ENCODE measurements at regions not wholly inside any gene's neighbourhood (a gene's known extent, or its start where the extent isn't known, plus 50 kb on each side); places are given as distances from the start of the nearest gene placed in this dataset.
A peak's percentile ranks its signal among the peaks of the same experiment; 100 is the strongest.

DNA sequence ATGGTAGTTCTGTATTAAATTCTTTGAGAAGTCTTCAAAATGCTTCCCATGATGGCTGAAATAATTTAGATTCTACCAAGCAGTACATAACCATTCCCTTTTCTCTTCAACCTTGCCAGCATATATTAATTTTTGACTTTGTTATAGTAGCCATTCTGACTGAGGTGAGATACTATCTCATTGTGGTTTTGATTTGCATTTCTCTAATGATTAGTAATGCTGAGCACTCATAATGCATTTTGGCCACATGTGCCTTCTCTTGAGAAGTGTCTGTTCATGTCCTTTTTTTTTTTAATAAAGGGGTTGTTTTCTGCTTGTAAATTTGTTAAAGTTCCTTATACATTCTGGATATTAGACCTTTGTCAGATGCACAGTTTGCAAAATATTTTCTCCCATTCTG is 173.9 kb downstream of the CALCRL start:
- no peak for DNase-seq

- DNase-seq: no peak
These were observed 175.8 kb downstream of the CALCRL start for GRCh38 chr2:187272255-187272654.

DNA sequence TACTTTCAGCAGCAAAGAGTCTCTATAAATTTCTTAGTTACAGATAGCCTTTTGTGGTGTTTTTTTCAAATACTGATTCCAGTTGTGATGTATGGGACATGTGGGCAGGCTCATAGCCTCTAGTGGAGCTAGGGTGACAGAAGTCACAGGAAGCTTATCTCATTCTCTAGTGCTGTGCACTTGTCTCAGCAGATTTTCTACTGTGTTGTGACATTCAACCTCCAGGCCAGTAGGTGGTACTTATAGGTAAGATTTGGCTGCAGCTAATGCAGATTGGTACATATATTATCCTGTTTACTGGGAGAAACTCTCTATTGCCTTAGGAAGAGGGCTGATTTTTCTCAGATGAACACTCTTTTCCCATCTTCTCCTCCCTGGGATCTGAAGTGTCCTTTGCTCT is 176.2 kb downstream of the CALCRL start:
- DNase-seq: no peak

DNA sequence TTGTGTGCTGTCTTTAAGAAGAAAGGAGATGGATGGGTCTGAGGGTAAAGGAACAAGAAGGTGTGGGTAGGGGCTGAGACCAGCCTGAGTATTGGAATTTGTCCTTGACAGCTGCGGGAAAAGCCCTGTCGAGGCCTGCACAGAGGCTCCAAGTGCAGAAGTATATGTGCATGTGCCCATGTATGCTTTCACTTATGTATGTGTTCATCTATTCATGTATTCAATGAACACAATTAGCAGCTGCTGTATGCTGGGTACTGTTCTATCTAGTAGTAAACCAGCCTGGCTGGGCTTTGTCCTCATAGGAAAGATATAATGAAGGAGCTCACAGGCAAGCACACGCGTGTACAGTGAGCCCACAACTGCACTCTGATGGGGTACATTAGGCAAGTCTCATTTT is 181.4 kb downstream of the CALCRL start:
- no peak for DNase-seq

GRCh38 chr2:187266147-187266546 is 181.9 kb downstream of the CALCRL start:
- DNase-seq: no peak

DNA sequence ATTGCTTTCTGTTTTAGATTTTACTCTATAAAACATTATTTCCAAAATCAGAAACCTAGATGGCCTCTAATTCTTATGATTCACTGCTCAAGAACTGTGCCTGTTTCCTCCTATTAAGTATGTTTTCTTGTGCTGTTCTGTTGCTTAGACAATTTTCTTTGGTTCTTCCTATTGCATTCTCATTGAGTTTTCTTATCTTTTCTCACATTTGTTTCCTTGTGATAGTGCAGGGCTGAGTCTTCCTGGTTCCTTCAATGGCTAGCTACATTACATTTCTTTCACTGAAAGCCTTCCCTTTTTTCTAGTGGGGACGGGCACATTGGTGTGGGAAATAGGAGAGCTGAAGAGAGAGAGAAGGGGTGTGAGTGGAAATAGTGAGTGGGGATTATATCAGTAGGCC is 183.4 kb downstream of the CALCRL start:
- DNase-seq: no peak

- no peak for DNase-seq
These were observed 184.1 kb downstream of the CALCRL start for GRCh38 chr2:187263675-187264560.

GRCh38 chr2:187261705-187262104 is 186.3 kb downstream of the CALCRL start:
- no peak for DNase-seq

- DNase-seq: no peak
These were observed 196.0 kb downstream of the CALCRL start for GRCh38 chr2:187252063-187252462.

GRCh38 chr2:187250137-187250536 is 197.9 kb downstream of the CALCRL start:
- DNase-seq: no peak

- no peak for DNase-seq
These were observed 214.2 kb downstream of the CALCRL start for GRCh38 chr2:187233811-187234210.

DNA sequence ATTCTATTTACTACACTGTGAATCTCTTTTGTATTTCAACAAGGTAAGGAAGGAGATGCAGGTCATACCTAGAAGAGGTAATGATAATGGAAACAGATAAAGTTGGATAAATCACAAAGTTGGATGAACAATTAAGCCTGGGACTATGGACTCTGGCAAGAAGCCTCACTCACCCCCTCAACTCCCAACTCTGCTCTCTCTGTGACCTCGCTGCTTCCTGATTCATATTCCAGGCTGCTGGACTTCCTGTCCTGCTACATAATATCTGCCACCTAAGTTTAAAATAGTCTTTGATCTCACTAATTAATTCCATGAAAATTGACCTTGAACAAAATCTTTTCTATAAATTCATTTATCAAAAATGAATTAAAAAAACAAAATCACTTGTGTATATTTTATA is 215.3 kb downstream of the CALCRL start:
- DNase-seq: no peak

DNA sequence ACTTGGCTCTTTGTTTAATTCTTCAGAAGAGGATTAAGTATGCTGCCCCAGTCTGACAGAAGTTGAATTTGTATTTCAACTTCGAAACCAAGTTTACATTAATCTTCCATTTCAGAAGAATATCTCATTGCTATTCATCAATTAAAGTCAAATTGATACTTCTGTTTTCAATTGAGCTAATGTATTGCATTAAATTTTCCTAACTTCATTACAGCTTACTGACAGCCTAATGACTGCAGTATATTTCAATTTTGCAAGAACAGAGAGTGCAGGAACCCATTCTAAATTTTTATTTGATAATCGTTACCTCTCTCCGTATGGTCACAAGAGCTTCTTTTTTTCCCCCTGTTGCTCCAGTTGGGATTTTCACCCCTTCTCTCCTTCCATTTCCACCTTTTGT is 218.0 kb downstream of the CALCRL start:
- no peak for DNase-seq

- no peak for DNase-seq
These were observed 219.1 kb downstream of the CALCRL start for GRCh38 chr2:187228986-187229385.

DNA sequence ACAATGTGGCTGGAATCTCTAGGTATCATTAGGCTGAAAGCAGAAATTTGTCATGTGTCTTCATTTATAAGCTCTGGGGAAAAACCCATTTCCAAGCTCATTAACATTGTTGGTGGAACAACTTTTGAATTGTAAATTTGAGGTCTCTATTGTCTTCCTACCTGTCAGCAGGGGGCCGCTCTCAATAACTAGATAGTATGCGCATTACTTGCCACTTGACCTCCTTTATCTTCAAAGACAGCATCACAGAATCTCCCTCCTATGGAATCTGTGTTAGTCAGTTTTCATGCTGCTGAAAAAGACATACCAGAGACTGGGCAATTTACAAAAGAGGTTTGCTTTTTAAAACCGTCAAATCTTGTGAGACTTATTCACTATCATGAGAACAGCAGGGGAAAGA is 223.1 kb downstream of the CALCRL start:
- DNase-seq: no peak

GRCh38 chr2:187220071-187220470 is 228.0 kb downstream of the CALCRL start:
- DNase-seq: no peak

DNA sequence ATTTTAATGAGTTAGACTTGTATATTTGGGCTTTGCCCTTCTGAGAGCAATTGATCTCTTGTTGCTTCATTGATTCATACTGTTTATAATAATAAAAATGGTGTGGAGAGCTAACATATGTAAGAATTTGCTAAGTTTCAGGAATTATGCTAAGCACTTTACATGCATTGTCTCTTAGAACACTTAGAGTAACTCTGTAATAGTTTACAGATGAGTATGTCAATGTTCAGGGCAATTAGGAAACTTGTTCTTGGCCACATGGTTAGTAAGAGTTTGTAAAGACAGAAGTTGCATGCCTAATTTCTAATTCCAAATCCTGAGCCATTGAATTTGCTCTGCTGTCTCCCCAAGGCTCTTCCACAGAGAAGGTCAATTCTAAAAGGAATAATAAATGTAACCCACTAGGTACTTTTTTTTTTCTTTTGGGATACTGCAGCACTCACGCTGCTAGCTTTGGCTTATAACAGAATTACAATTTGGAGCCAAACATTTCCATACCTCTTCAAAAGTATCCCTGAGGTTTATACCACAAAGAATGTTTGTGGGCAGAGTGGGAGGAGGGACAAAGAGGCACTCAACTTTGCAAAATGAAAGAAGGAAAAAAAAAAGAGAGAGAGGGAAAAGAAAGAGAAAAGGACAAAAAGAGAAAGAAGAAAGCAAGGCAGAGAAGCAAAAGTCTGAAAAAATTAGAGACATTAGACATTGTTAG is 232.4 kb downstream of the CALCRL start:
- DNase-seq: peak; percentile 43

DNA sequence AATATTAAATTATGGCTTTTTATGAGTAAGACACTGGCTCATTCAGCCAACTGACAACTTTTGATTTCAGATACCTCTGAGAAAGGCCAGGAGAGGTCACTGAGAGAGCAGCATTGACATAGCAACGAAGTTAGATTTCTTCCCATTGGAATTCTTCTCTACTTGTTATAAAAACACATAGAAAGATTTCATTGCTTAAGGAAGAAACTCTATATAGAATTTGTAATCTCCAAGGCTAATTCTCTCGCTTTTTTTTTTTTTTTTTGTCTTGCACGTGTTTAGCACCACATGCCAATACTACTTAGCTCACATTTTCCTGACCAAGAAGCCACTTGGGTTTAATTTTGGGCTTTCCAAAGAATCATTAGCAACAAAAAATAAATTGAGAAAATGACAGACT is 233.7 kb downstream of the CALCRL start:
- no peak for DNase-seq

DNA sequence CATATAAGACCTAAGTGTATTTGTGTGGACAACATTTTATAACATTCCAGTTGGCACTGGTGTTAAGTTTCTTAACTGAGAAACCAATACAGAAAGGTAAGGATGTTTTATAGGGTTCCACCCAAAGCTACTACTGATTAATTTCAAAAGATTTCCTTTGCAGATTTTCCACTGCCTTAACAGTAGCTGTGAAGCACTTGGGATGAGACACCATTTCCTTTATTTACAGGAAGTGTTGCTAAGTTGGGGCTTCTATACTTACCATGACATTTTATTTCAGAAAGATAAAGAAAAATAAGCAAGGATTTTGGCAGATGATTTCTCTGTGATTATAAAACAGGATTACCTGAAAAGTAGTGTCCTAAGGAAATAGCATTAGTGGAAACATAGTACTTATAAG is 234.3 kb downstream of the CALCRL start:
- DNase-seq: no peak

DNA sequence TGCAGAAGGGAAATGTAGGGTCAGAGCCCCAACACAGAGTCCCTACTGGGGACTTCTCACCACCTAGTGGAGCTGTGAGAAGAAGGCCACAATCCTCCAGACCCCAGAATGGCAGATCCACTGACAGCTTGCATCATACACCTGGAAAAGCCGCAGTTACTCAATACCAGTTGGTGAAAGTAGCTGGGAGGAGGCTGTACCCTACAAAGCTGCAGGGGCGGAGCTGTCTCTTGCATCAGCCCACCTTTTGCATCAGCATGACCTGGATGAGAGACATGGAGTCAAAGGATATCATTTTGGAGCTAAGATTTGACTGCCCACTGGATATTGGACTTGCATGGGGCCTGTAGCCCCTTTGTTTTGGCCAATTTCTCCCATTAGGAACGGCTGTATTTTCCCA is 237.3 kb downstream of the CALCRL start:
- DNase-seq: no peak

- DNase-seq: no peak
These were observed 239.8 kb downstream of the CALCRL start for GRCh38 chr2:187208199-187208785.

DNA sequence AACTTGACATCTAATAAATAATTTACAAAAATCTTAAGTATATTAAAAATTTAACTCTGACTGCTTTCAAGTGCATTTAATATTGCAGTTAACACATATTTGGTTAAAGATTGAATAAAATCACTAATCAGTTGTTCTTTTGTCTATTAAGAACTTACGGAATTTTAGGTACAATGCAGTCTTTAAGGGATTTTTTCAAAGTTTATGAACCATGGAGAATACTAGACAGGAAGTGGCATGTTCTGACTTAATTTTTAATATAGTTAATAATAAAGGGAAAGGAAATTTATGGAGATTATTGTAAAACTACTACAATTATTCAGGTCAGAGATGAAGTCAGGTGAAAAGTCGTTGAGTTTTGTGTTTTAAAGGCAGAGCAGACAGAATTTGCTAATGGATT is 240.9 kb downstream of the CALCRL start:
- DNase-seq: no peak

- no peak for DNase-seq
These were observed 241.6 kb downstream of the CALCRL start for GRCh38 chr2:187206471-187206870.

- no peak for DNase-seq
These were observed 242.0 kb downstream of the CALCRL start for GRCh38 chr2:187206071-187206470.

Measured in fibroblast of skin of right quadriceps (primary cell).